Heart right ventricle (tissue), 16 donors: ENCODE measurements at regions not wholly inside any gene's neighbourhood (a gene's known extent, or its start where the extent isn't known, plus 50 kb on each side); places are given as distances from the start of the nearest gene placed in this dataset.

ENCODE experiments used
- ATAC-seq, 8 donors: fragments of 200-7000 bp; cut with Tn5 transposase; one replicate each; pipeline ENCODE4 v1.9.1; 2020; ENCODE audit warnings: mild to moderate bottlenecking in 8 of 8, moderate library complexity in 8 of 8, moderate number of reproducible peaks in 1 of 8
- DNase-seq, 2 donors: peaks; one replicate each; pipeline ENCODE4 v3.0.0-alpha.2; 2020
- H3K27ac ChIP-seq, 10 donors: fragments of 200-600 bp; sonication (generic) in 2 of 10; one replicate each; pipeline versions ENCODE4 v1.5.0 to v1.8.0; 2020 to 2022; ENCODE audit warnings: mild to moderate bottlenecking in 3 of 10
- H3K27me3 ChIP-seq, 7 donors: fragments of 200-600 bp; one replicate each; pipeline ENCODE4 v1.8.0; 2021 to 2022; ENCODE audit warnings: mild to moderate bottlenecking in 2 of 7
- H3K36me3 ChIP-seq, 9 donors: fragments of 200-600 bp; sonication (generic) in 1 of 9; one replicate each; pipeline versions ENCODE4 v1.5.0 to v1.8.0; 2020 to 2022; ENCODE audit warnings: mild to moderate bottlenecking in 2 of 9
- H3K4me1 ChIP-seq, 9 donors: fragments of 200-600 bp; sonication (generic) in 1 of 9; one replicate each; pipeline versions ENCODE4 v1.5.0 to v1.8.0; 2020 to 2022; ENCODE audit warnings: mild to moderate bottlenecking in 4 of 9
- H3K4me3 ChIP-seq, 10 donors: fragments of 200-600 bp; sonication (generic) in 2 of 10; one replicate each; pipeline versions ENCODE4 v1.5.0 to v1.8.0; 2020 to 2022; ENCODE audit warnings: mild to moderate bottlenecking in 7 of 10, moderate library complexity in 2 of 10
- H3K9me3 ChIP-seq, 11 donors: fragments of 200-600 bp in 10 of 11; sonication (generic) in 2 of 11; one replicate each; pipeline versions ENCODE4 v1.5.0 to v1.8.0; 2013 to 2022; ENCODE audit warnings: mild to moderate bottlenecking in 2 of 11, control low read depth in 1 of 11, moderate library complexity in 1 of 11
- CTCF ChIP-seq, 9 donors: fragments of 200-600 bp; sonication (generic) in 2 of 9; IDR thresholded peaks; one replicate each; pipeline versions ENCODE4 v1.5.0 to v1.8.0; 2021 to 2022; ENCODE audit warnings: antibody characterized with exemption in 9 of 9, mild to moderate bottlenecking in 5 of 9, moderate library complexity in 1 of 9
- WGBS, 2 donors: extraction: QIAGEN DNeasy Blood & Tissue Kit; methylation state at CpG; one replicate each; pipeline ENCODE4 v1.1.7; 2013; ENCODE audit warnings: inconsistent platforms in 1 of 2; 5-methylcytosine and 5-hydroxymethylcytosine counted together
- intact Hi-C, 10 donors: fragments of 100-400 bp; cut with DNase I; formaldehyde crosslinking; loops; one replicate each; pipeline versions ENCODE4 v1.11.1 to v1.14.2; 2022
- donor health status: Arrhythmogenic right ventricular cardiomyopathy.
- donor health status: ischemic (EF 13 %, LVEDD 7.1; RV severe dilation, severe dysfunction).
- donor health status: healthy with polysubstance abuse.
- donor health status: DM: no; HTN: yes; CAD: no.
- donor health status: DM: no; HTN: no; CAD: no.
- donor health status: ischemic (EF 25% LVEDD 6.9; RV normal size, moderate dysfunction).
- donor health status: ischemic (EF 25% LVEDD 5.7; RV mildly dilated, moderate dysfunction).
- donor health status: healthy.
- donor health status: DM: yes; HTN: yes; CAD: no.
- donor health status: Ischemic cardiomyopathy.
- donor health status: ischemic (EF 35%, LVEDD 5.7; RV mildly dilated, moderate dysfunction).
- donor health status: nonischemic (EF 11% LVEDD 7.7; RV severe dilation, severe dysfunction).
- donor health status: DM: yes; HTN: yes; CAD: no.
- donor health status: PGD.
- donor health status: ischemic (EF 29% LVEDD 5.4; RV normal size, mild dysfunction).
- donor health status: nonischemic (EF 23%, LVEDD 6.1; RV moderate dilation, normal function).

GRCh38 chr6:168138436-168138835 is 59.4 kb upstream of the FRMD1 start:
- Histone ChIP-seq H3K27ac (no peak overlapping the region), H3K4me1 (peaks cover 2 to 11% (median 7%) of the 10 kb centered on the region in 9 donors), H3K9me3 (no peaks in the 10 kb centered on the region), H3K27me3 (no peaks in the 10 kb centered on the region), H3K4me3 (no peak overlapping the region), H3K36me3 (no peaks in the 10 kb centered on the region)
- intact Hi-C loops = no loop called here
- TF ChIP-seq CTCF (IDR thresholded peaks at IDR 0.05) = no peak
- DNase-seq (no peak), ATAC-seq (no peak)
- WGBS, 2 donors = 89 to 94% methylated on average over 6 of the region's 6 CpGs

- H3K4me1 ChIP-seq = peaks cover 2 to 24% (median 17%) of the 10 kb centered on the region in 9 donors
- no peak for TF ChIP-seq CTCF (IDR thresholded peaks at IDR 0.05)
- intact Hi-C loops = no loop called here
- 97 to 98% methylated on average over 9 of the region's 9 CpGs for WGBS, 2 donors
- DNase-seq (no peak), ATAC-seq (no peak)
- no peaks in the 10 kb centered on the region for H3K9me3 ChIP-seq
- H3K27ac ChIP-seq = no peak overlapping the region
- no peaks in the 10 kb centered on the region for H3K36me3 ChIP-seq
- no peak overlapping the region for H3K4me3 ChIP-seq
- H3K27me3 ChIP-seq = no peaks in the 10 kb centered on the region
These were observed 58.0 kb upstream of the FRMD1 start for GRCh38 chr6:168137024-168137423.

GRCh38 chr6:168136622-168137021 is 57.6 kb upstream of the FRMD1 start:
- no peak for DNase-seq
- Histone ChIP-seq H3K9me3 (no peaks in the 10 kb centered on the region), H3K27me3 (no peaks in the 10 kb centered on the region), H3K27ac (no peak overlapping the region), H3K4me1 (peaks cover 2 to 28% (median 19%) of the 10 kb centered on the region in 9 donors), H3K4me3 (no peak overlapping the region), H3K36me3 (no peaks in the 10 kb centered on the region)
- 94 to 98% methylated on average over 4 to 5 of the region's 5 CpGs for WGBS, 2 donors
- no peak for ATAC-seq
- no peak for TF ChIP-seq CTCF (IDR thresholded peaks at IDR 0.05)
- intact Hi-C loops = no loop called here

- Histone ChIP-seq H3K9me3 (no peaks in the 10 kb centered on the region), H3K4me1 (peaks cover 2 to 29% (median 19%) of the 10 kb centered on the region in 9 donors), H3K4me3 (no peak overlapping the region), H3K27me3 (no peaks in the 10 kb centered on the region), H3K36me3 (no peaks in the 10 kb centered on the region), H3K27ac (no peak overlapping the region)
- intact Hi-C loops = no loop called here
- WGBS, 2 donors = 95 to 97% methylated on average over 7 of the region's 7 CpGs
- TF ChIP-seq CTCF (IDR thresholded peaks at IDR 0.05) = no peak
- ATAC-seq (no peak), DNase-seq (no peak)
These were observed 57.0 kb upstream of the FRMD1 start for GRCh38 chr6:168136001-168136400.
